ENCODE measurements at regions not wholly inside any gene's neighbourhood (a gene's known extent, or its start where the extent isn't known, plus 50 kb on each side); places are given as distances from the start of the nearest gene placed in this dataset.

DNA sequence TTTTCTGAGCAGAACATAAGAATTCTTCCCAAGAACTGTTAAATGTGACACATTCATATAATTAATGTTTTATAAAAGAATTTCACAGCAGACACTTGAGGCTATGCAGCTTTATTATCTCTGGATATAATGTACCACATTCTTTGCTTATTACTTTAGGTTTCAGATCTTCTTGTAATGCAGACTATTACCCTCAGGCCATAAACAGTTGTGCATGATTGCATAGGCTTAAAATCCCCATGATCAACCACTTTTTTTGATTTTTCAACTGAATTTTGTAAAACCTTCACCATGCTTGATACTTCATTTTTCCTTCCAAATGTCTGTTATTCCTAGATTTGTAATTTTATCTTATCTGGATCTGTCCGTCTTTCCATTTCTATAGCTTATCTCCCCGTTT, 1355.7 kb downstream of the BRINP3 start:
- TF ChIP-seq POLR2AphosphoS5 (IDR thresholded peaks at IDR 0.05) (no peak), MXI1 (conservative IDR thresholded peaks at IDR 0.05; ENCODE audit: poor library complexity, severe bottlenecking) (no peak), SMC3 (conservative IDR thresholded peaks at IDR 0.05; ENCODE audit: poor library complexity) (no peak), EZH2 (IDR thresholded peaks at IDR 0.05; ENCODE audit: borderline replicate concordance, insufficient read depth, low read length, poor library complexity, severe bottlenecking) (no peak), REST (IDR thresholded peaks at IDR 0.05; ENCODE audit: borderline replicate concordance) (no peak), RAD21 (conservative IDR thresholded peaks at IDR 0.05) (no peak), TAF1 (IDR thresholded peaks at IDR 0.05; ENCODE audit: low read depth) (no peak), EP300 (conservative IDR thresholded peaks at IDR 0.05; ENCODE audit: poor library complexity, severe bottlenecking) (no peak), CTCF (IDR thresholded peaks at IDR 0.05; ENCODE audit: poor library complexity, severe bottlenecking) (no peak)
- Histone ChIP-seq H3K4me3 (ENCODE audit: low read length) (no peak overlapping the region), H3F3A (ENCODE audit: insufficient read depth, low read length, poor library complexity, severe bottlenecking) (no peaks in the 10 kb centered on the region), H3K79me2 (replicated peaks; ENCODE audit: insufficient read depth, low read length) (no peaks in the 10 kb centered on the region), H3K36me3 (ENCODE audit: insufficient read depth, low read length) (no peaks in the 10 kb centered on the region), H3K27me3 (ENCODE audit: insufficient read depth, low read depth, low read length) (no peaks in the 10 kb centered on the region), H3K9ac (ENCODE audit: low read length) (no peak overlapping the region), H4K20me1 (ENCODE audit: insufficient read depth) (no peaks in the 10 kb centered on the region), H3K9me2 (ENCODE audit: insufficient read depth, low read length) (no peaks in the 10 kb centered on the region), H3K9me3 (ENCODE audit: low read length) (no peaks in the 10 kb centered on the region), H3K27ac (ENCODE audit: low read length) (no peak overlapping the region), H2AFZ (ENCODE audit: low read depth, low read length) (no peak overlapping the region), H3K4me2 (ENCODE audit: low read length) (no peak overlapping the region)

DNA sequence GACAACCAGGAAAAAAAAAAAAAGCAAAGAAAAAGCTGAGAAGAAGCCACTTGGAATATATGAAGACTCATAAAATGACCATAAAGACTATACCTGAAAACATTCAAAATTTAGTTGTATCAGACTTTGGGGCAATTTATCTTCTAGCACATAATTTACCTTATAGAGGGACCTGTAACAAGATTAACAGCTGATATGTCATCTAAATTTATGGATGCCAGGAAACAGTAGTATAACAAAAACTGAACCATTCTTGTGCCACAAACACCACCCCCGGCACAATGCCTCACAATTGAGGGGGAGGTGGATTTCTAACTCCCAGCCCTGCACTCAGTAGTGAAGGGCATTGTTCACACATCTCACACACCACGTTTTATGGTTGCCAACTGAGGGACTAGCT, 1352.0 kb downstream of the BRINP3 start:
- no peak overlapping the region for H2AFZ ChIP-seq (ENCODE audit: low read depth, low read length)
- no peak for TF ChIP-seq EP300 (conservative IDR thresholded peaks at IDR 0.05; ENCODE audit: poor library complexity, severe bottlenecking)
- no peak for TF ChIP-seq POLR2AphosphoS5 (IDR thresholded peaks at IDR 0.05)
- no peaks in the 10 kb centered on the region for H4K20me1 ChIP-seq (ENCODE audit: insufficient read depth)
- no peaks in the 10 kb centered on the region for H3K9me2 ChIP-seq (ENCODE audit: insufficient read depth, low read length)
- no peak overlapping the region for H3K4me3 ChIP-seq (ENCODE audit: low read length)
- H3K9ac ChIP-seq (ENCODE audit: low read length) = no peak overlapping the region
- H3K27me3 ChIP-seq (ENCODE audit: insufficient read depth, low read depth, low read length) = no peaks in the 10 kb centered on the region
- H3K4me2 ChIP-seq (ENCODE audit: low read length) = no peak overlapping the region
- H3K36me3 ChIP-seq (ENCODE audit: insufficient read depth, low read length) = no peaks in the 10 kb centered on the region
- H3K79me2 ChIP-seq (replicated peaks; ENCODE audit: insufficient read depth, low read length) = no peaks in the 10 kb centered on the region
- H3K27ac ChIP-seq (ENCODE audit: low read length) = no peak overlapping the region
- no peaks in the 10 kb centered on the region for H3F3A ChIP-seq (ENCODE audit: insufficient read depth, low read length, poor library complexity, severe bottlenecking)
- H3K9me3 ChIP-seq (ENCODE audit: low read length) = no peaks in the 10 kb centered on the region

GRCh38 chr1:189131576-189131975, 1346.1 kb downstream of the BRINP3 start:
- Histone ChIP-seq H3K27me3 (ENCODE audit: insufficient read depth, low read depth, low read length) (no peaks in the 10 kb centered on the region), H3K9me3 (ENCODE audit: low read length) (no peaks in the 10 kb centered on the region), H4K20me1 (ENCODE audit: insufficient read depth) (no peaks in the 10 kb centered on the region), H3K9ac (ENCODE audit: low read length) (no peak overlapping the region), H2AFZ (ENCODE audit: low read depth, low read length) (no peak overlapping the region), H3K27ac (ENCODE audit: low read length) (no peak overlapping the region), H3K36me3 (ENCODE audit: insufficient read depth, low read length) (no peaks in the 10 kb centered on the region), H3K4me3 (ENCODE audit: low read length) (no peak overlapping the region), H3K79me2 (replicated peaks; ENCODE audit: insufficient read depth, low read length) (no peaks in the 10 kb centered on the region), H3K4me2 (ENCODE audit: low read length) (no peak overlapping the region), H3K9me2 (ENCODE audit: insufficient read depth, low read length) (no peaks in the 10 kb centered on the region), H3F3A (ENCODE audit: insufficient read depth, low read length, poor library complexity, severe bottlenecking) (no peaks in the 10 kb centered on the region)
- no peak for TF ChIP-seq RAD21 (conservative IDR thresholded peaks at IDR 0.05)
- no peak for TF ChIP-seq TAF1 (IDR thresholded peaks at IDR 0.05; ENCODE audit: low read depth)
- TF ChIP-seq POLR2AphosphoS5 (IDR thresholded peaks at IDR 0.05) = no peak
- TF ChIP-seq MXI1 (conservative IDR thresholded peaks at IDR 0.05; ENCODE audit: poor library complexity, severe bottlenecking) = no peak
- no peak for TF ChIP-seq EZH2 (IDR thresholded peaks at IDR 0.05; ENCODE audit: borderline replicate concordance, insufficient read depth, low read length, poor library complexity, severe bottlenecking)
- TF ChIP-seq SMC3 (conservative IDR thresholded peaks at IDR 0.05; ENCODE audit: poor library complexity) = no peak
- no peak for TF ChIP-seq EP300 (conservative IDR thresholded peaks at IDR 0.05; ENCODE audit: poor library complexity, severe bottlenecking)
- TF ChIP-seq REST (IDR thresholded peaks at IDR 0.05; ENCODE audit: borderline replicate concordance) = no peak
- TF ChIP-seq CTCF (IDR thresholded peaks at IDR 0.05; ENCODE audit: poor library complexity, severe bottlenecking) = no peak
